Stimulated activated memory B cell treated with anti-CD40 and anti-IgM and Interleukin-4, amounts not matched to agents 10 μg/mL and 1 μg/mL and 100 μg/mL, for 72 hours (primary cell): ENCODE measurements at regions not wholly inside any gene's neighbourhood (a gene's known extent, or its start where the extent isn't known, plus 50 kb on each side); places are given as distances from the start of the nearest gene placed in this dataset.

Source experiments
- ATAC-seq: fragments of 150-1000 bp; cut with Tn5 transposase; 2 replicates; pipeline ENCODE4 v1.10.0; 2021
- H3K27ac Mint-ChIP-seq: one replicate; pipeline ENCODE4 v1.8.0; 2022; ENCODE audit warnings: mild to moderate bottlenecking, mixed read lengths
- H3K27me3 Mint-ChIP-seq: one replicate; pipeline ENCODE4 v1.8.0; 2022; ENCODE audit warnings: mixed read lengths
- H3K36me3 Mint-ChIP-seq: one replicate; pipeline ENCODE4 v1.8.0; 2022; ENCODE audit warnings: mixed read lengths
- H3K4me1 Mint-ChIP-seq: one replicate; pipeline ENCODE4 v1.8.0; 2022; ENCODE audit warnings: mixed read lengths
- H3K4me3 Mint-ChIP-seq: one replicate; pipeline ENCODE4 v1.8.0; 2022; ENCODE audit warnings: mild to moderate bottlenecking, moderate library complexity, mixed read lengths
- H3K9me3 Mint-ChIP-seq: one replicate; pipeline ENCODE4 v1.8.0; 2022; ENCODE audit warnings: mixed read lengths

DNA sequence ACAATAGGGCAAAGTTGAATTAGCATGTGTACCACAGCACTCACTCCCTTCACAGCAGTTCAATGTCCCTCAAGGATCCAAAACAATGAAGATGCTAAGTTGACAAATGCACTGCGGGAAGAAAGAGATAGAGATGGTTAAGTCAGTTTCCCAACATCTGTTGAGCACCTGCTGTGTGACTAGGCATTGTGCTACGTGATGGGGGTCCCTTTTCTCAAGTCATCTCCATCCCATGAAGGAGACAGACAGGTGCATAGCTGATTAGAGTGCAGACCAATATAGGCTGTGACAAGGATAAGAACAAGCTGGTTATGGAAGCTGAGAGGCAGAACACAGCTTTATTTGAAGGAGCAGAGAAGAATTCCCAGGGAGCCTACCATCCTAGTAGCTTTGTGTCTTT is 114.2 kb downstream of the HAPSTR1 start:
- no peaks in the 10 kb centered on the region for H3K9me3 Mint-ChIP-seq
- no peaks in the 10 kb centered on the region for H3K4me1 Mint-ChIP-seq
- no peak overlapping the region for H3K4me3 Mint-ChIP-seq
- H3K27ac Mint-ChIP-seq, result no peak overlapping the region
- H3K27me3 Mint-ChIP-seq, result peaks cover 36% of the 10 kb centered on the region
- no peak for ATAC-seq
- H3K36me3 Mint-ChIP-seq, result no peaks in the 10 kb centered on the region

DNA sequence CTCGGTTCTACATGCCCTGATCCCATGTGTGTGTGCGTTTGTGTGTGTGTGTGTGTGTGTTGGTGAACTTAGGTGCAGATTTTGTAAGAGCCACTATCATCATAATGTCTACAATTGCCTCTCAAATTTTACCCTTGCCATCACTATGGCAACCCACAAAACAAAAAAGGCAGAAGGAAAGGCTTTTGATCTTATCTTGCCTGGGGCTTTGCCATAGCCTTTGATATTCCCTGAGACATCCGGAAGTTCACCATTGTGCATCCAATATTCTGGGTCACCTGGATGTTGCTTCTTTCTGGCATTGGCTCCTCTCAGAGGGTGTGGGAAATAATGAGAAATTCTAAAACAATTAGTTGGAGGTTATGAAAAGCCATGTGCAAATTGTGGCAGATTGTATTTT is 114.7 kb downstream of the HAPSTR1 start:
- no peaks in the 10 kb centered on the region for H3K36me3 Mint-ChIP-seq
- H3K9me3 Mint-ChIP-seq, result no peaks in the 10 kb centered on the region
- no peaks in the 10 kb centered on the region for H3K4me1 Mint-ChIP-seq
- H3K4me3 Mint-ChIP-seq, result no peak overlapping the region
- peaks cover 35% of the 10 kb centered on the region for H3K27me3 Mint-ChIP-seq
- no peak overlapping the region for H3K27ac Mint-ChIP-seq
- ATAC-seq, result no peak

GRCh38 chr16:9212621-9213020 is 121.2 kb downstream of the HAPSTR1 start:
- peaks cover 37% of the 10 kb centered on the region for H3K27me3 Mint-ChIP-seq
- H3K9me3 Mint-ChIP-seq, result peaks cover 4% of the 10 kb centered on the region
- H3K36me3 Mint-ChIP-seq, result no peaks in the 10 kb centered on the region
- no peak overlapping the region for H3K4me3 Mint-ChIP-seq
- ATAC-seq, result no peak
- H3K27ac Mint-ChIP-seq, result no peak overlapping the region
- no peaks in the 10 kb centered on the region for H3K4me1 Mint-ChIP-seq

DNA sequence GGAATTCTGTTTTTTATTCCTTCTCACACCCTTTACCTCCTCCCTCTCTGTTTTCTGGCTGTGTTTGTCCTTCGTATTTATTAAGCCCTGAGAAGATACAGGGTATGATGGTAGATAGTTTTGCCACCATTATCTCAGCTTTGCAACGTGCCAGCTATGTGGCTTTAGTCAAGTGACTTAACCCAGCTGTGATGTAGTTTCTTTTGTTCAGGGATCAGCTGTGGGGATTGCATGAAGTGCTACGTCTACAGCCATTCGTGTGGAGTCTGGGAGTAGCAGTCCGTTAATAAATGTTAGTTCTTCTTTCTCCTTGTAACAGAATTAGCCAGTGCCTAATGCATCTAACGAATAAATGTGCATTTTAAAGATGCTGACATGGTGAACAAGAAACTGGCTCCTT is 128.4 kb downstream of the HAPSTR1 start:
- peaks cover under 1% of the 10 kb centered on the region for H3K27me3 Mint-ChIP-seq
- ATAC-seq, result no peak
- H3K36me3 Mint-ChIP-seq, result no peaks in the 10 kb centered on the region
- no peak overlapping the region for H3K4me3 Mint-ChIP-seq
- H3K27ac Mint-ChIP-seq, result no peak overlapping the region
- peaks cover 5% of the 10 kb centered on the region for H3K9me3 Mint-ChIP-seq
- H3K4me1 Mint-ChIP-seq, result no peaks in the 10 kb centered on the region

DNA sequence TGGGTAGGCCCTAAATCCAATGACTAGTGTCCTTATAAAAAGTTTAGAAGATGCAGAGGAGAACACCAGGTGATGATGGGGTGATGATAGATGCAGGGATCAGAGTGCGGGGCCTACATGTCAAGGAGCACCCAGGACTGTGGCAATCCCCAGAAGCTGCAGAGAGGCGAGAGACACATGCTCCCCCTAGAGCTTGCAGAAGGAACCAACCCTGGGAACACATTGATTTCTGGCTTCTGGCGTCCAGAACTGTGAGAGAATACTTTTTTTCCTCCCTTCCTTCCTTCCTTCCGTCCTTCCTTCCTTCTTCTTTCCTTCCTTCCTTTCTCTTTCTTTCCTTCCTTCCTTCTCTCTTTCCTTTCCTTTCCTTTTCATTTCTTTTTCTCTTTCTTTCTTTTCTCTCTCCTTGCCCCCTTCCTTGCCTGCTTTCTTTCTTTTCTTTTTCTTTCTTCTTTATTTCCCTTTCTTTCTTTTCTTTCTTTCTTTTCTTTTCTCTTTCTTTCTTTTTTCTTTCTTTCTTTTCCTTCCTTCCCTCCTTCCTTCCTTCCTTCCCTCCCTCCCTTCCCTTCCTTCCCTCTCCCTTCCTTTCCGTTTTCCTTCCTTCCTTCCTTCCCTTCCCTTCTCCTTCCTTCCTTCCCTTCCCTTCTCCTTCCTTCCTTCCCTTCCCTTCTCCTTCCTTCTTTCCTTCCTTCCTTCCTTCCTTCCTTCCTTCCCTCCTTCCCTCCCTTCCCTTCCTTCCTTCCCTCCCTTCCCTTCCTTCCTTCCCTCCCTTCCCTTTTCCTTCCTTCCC is 134.3 kb downstream of the HAPSTR1 start:
- H3K4me3 Mint-ChIP-seq, result no peak overlapping the region
- no peak overlapping the region for H3K27ac Mint-ChIP-seq
- ATAC-seq, result no peak
- H3K9me3 Mint-ChIP-seq, result peaks cover 5% of the 10 kb centered on the region
- no peaks in the 10 kb centered on the region for H3K4me1 Mint-ChIP-seq
- H3K36me3 Mint-ChIP-seq, result no peaks in the 10 kb centered on the region
- peaks cover 14% of the 10 kb centered on the region for H3K27me3 Mint-ChIP-seq

- no peak for ATAC-seq
- Mint-ChIP-seq H3K27me3 (peaks cover 14% of the 10 kb centered on the region), H3K4me3 (no peak overlapping the region), H3K36me3 (no peaks in the 10 kb centered on the region), H3K4me1 (no peaks in the 10 kb centered on the region), H3K27ac (no peak overlapping the region), H3K9me3 (peaks cover 5% of the 10 kb centered on the region)
Observed at GRCh38 chr16:9226924-9227323, 135.5 kb downstream of the HAPSTR1 start.

DNA sequence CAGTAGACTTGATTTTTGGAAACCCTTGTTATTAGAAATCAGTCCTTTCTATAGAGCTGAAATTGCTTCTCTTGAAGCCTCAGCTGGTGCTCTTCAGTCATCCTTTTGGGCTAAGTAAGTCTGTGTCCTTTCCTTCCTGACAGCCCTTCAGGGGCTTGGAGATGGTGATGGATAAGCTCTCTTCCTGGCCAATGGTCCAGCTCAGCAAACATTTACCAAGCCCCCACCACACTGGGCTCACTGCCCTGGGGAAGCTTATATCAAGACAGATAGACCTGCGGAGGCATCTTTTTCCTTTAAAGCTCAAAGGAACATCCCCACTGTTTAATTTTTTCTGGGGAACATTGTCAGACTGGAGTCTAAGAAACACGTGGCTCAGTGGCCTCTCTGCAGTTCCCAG is 139.6 kb downstream of the HAPSTR1 start:
- no peak for ATAC-seq
- Mint-ChIP-seq H3K4me1 (no peaks in the 10 kb centered on the region), H3K9me3 (no peaks in the 10 kb centered on the region), H3K4me3 (no peak overlapping the region), H3K27me3 (peaks cover 14% of the 10 kb centered on the region), H3K27ac (no peak overlapping the region), H3K36me3 (no peaks in the 10 kb centered on the region)

GRCh38 chr16:9232102-9232770 is 140.8 kb downstream of the HAPSTR1 start:
- no peak for ATAC-seq
- peaks cover 14% of the 10 kb centered on the region for H3K27me3 Mint-ChIP-seq
- H3K4me3 Mint-ChIP-seq, result no peak overlapping the region
- no peaks in the 10 kb centered on the region for H3K36me3 Mint-ChIP-seq
- no peaks in the 10 kb centered on the region for H3K4me1 Mint-ChIP-seq
- no peak overlapping the region for H3K27ac Mint-ChIP-seq
- peaks cover 4% of the 10 kb centered on the region for H3K9me3 Mint-ChIP-seq

GRCh38 chr16:9235867-9236266 is 144.4 kb downstream of the HAPSTR1 start:
- Mint-ChIP-seq H3K4me1 (no peaks in the 10 kb centered on the region), H3K27me3 (no peaks in the 10 kb centered on the region), H3K9me3 (peaks cover 7% of the 10 kb centered on the region), H3K27ac (no peak overlapping the region), H3K36me3 (no peaks in the 10 kb centered on the region), H3K4me3 (no peak overlapping the region)
- ATAC-seq, result no peak

- Mint-ChIP-seq H3K27ac (no peak overlapping the region), H3K4me3 (no peak overlapping the region), H3K27me3 (peaks cover 3% of the 10 kb centered on the region), H3K4me1 (no peaks in the 10 kb centered on the region), H3K9me3 (peaks cover 7% of the 10 kb centered on the region), H3K36me3 (no peaks in the 10 kb centered on the region)
- ATAC-seq, result no peak
Observed at GRCh38 chr16:9236319-9236718, 144.9 kb downstream of the HAPSTR1 start.

- ATAC-seq, result no peak
- peaks cover 9% of the 10 kb centered on the region for H3K9me3 Mint-ChIP-seq
- no peaks in the 10 kb centered on the region for H3K36me3 Mint-ChIP-seq
- peaks cover 16% of the 10 kb centered on the region for H3K27me3 Mint-ChIP-seq
- H3K4me3 Mint-ChIP-seq, result no peak overlapping the region
- H3K27ac Mint-ChIP-seq, result no peak overlapping the region
- no peaks in the 10 kb centered on the region for H3K4me1 Mint-ChIP-seq
Observed at GRCh38 chr16:9238346-9238745, 146.9 kb downstream of the HAPSTR1 start.

DNA sequence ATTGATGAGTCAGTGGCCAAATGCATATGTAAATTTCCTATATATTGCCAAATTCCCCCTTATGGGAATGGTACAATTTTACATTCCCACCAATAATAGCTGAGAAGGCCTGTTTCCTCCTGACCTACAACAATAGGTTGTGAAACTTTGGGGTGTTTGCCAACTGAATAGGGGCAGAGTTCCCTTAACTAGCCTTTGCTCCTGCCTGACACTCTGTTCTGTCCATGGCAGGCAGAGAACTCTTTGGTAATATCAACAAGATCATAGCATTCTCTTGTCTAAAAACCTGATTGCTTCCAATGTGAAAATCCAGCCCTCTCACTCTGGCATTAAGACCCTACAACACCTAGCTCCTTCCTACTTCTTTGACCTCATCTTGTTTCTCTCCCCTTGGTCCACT is 149.7 kb downstream of the HAPSTR1 start:
- Mint-ChIP-seq H3K27me3 (peaks cover 16% of the 10 kb centered on the region), H3K36me3 (no peaks in the 10 kb centered on the region), H3K4me1 (no peaks in the 10 kb centered on the region), H3K9me3 (peaks cover 9% of the 10 kb centered on the region), H3K4me3 (no peak overlapping the region), H3K27ac (no peak overlapping the region)
- no peak for ATAC-seq

- Mint-ChIP-seq H3K27me3 (peaks cover 11% of the 10 kb centered on the region), H3K9me3 (peaks cover 3% of the 10 kb centered on the region), H3K4me1 (no peaks in the 10 kb centered on the region), H3K27ac (no peak overlapping the region), H3K4me3 (no peak overlapping the region), H3K36me3 (no peaks in the 10 kb centered on the region)
- no peak for ATAC-seq
Observed at GRCh38 chr16:9248162-9248561, 156.7 kb downstream of the HAPSTR1 start.

DNA sequence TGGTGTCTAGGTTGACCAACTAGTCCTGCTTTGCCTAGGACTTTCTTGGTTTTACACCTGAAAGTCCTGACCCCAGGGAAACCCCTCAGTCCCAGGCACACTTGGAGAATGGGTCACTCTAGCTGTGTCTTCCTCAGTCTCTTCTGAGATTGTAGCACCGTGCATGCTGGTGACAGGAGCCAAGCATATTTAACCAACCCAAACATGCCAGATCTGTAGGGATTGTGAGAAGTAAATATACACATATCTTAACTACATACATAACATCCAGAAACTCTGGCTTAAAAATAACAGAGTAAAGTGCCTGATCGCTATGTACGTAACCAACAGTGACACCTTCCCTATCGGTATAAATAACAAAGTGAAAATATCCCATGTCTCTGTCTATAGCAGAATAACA is 158.1 kb downstream of the HAPSTR1 start:
- no peaks in the 10 kb centered on the region for H3K4me1 Mint-ChIP-seq
- no peak overlapping the region for H3K27ac Mint-ChIP-seq
- peaks cover 3% of the 10 kb centered on the region for H3K9me3 Mint-ChIP-seq
- H3K36me3 Mint-ChIP-seq, result no peaks in the 10 kb centered on the region
- H3K4me3 Mint-ChIP-seq, result no peak overlapping the region
- ATAC-seq, result no peak
- H3K27me3 Mint-ChIP-seq, result peaks cover 11% of the 10 kb centered on the region

GRCh38 chr16:9251026-9251425 is 159.6 kb downstream of the HAPSTR1 start:
- no peak overlapping the region for H3K4me3 Mint-ChIP-seq
- H3K36me3 Mint-ChIP-seq, result no peaks in the 10 kb centered on the region
- H3K4me1 Mint-ChIP-seq, result no peaks in the 10 kb centered on the region
- no peak overlapping the region for H3K27ac Mint-ChIP-seq
- ATAC-seq, result no peak
- peaks cover 6% of the 10 kb centered on the region for H3K9me3 Mint-ChIP-seq
- H3K27me3 Mint-ChIP-seq, result peaks cover 23% of the 10 kb centered on the region

DNA sequence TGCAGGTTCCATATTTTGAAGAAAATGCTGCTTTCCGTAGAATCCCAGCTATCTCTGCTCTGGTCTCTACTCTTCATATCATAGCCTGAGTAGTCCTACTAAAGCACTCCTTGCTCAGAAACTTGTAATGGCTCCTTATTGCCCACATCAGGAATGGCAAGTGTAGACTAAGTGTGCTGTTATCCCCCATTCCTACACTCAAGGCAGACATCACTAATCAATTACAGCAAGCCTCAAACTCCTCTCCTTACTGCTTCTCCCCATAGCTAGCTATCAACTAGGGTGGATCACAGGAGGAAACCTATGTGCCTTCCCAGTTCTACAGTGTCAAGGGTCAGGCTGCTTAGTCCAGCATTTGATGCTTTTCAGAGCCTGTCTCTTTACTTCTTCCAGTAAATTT is 163.4 kb downstream of the HAPSTR1 start:
- Mint-ChIP-seq H3K4me3 (no peak overlapping the region), H3K27ac (no peak overlapping the region), H3K27me3 (peaks cover 27% of the 10 kb centered on the region), H3K4me1 (no peaks in the 10 kb centered on the region), H3K36me3 (no peaks in the 10 kb centered on the region), H3K9me3 (peaks cover 6% of the 10 kb centered on the region)
- no peak for ATAC-seq
